ENCODE measurements at regions not wholly inside any gene's neighbourhood (a gene's known extent, or its start where the extent isn't known, plus 50 kb on each side); places are given as distances from the start of the nearest gene placed in this dataset.
"Not testable (repeated sequence)": the region's sequence is repeated elsewhere in the genome, so short reads cannot be mapped to it uniquely, and the experiment has no call there.

GRCh38 chr6:140201787-140202458 lies 827.5 kb upstream of the CITED2 start:
- ATAC-seq (no peak), DNase-seq (ENCODE audit: low spot score) (no peak)

GRCh38 chr6:140193269-140193668 lies 818.8 kb upstream of the CITED2 start:
- DNase-seq (ENCODE audit: low spot score) (no peak), ATAC-seq (no peak)

GRCh38 chr6:140192018-140192417 lies 817.6 kb upstream of the CITED2 start:
- ATAC-seq, result no peak
- no peak for DNase-seq (ENCODE audit: low spot score)

- ATAC-seq; DNase-seq (ENCODE audit: low spot score): not testable (repeated sequence)
These were observed 814.8 kb upstream of the CITED2 start for GRCh38 chr6:140189263-140189662.

- ATAC-seq (no peak), DNase-seq (ENCODE audit: low spot score) (no peak)
These were observed 811.5 kb upstream of the CITED2 start for GRCh38 chr6:140185991-140186390.

GRCh38 chr6:140183881-140184280 lies 809.4 kb upstream of the CITED2 start:
- no peak for DNase-seq (ENCODE audit: low spot score)

GRCh38 chr6:140182821-140183220 lies 808.4 kb upstream of the CITED2 start:
- no peak for ATAC-seq

More at GRCh38 chr6:140183881-140184280, 809.4 kb upstream of the CITED2 start:
- no peak for ATAC-seq

GRCh38 chr6:140181876-140182275 lies 807.4 kb upstream of the CITED2 start:
- ATAC-seq (no peak), DNase-seq (ENCODE audit: low spot score) (no peak)

More at GRCh38 chr6:140182821-140183220, 808.4 kb upstream of the CITED2 start:
- DNase-seq (ENCODE audit: low spot score), result no peak

- DNase-seq (ENCODE audit: low spot score), result no peak
- no peak for ATAC-seq
These were observed 805.9 kb upstream of the CITED2 start for GRCh38 chr6:140180306-140180705.

- no peak for ATAC-seq
- DNase-seq (ENCODE audit: low spot score), result no peak
These were observed 804.5 kb upstream of the CITED2 start for GRCh38 chr6:140178935-140179334.

- no peak for DNase-seq (ENCODE audit: low spot score)
- ATAC-seq, result no peak
These were observed 804.1 kb upstream of the CITED2 start for GRCh38 chr6:140178520-140178919.

GRCh38 chr6:140176306-140176705 lies 801.9 kb upstream of the CITED2 start:
- no peak for ATAC-seq
- DNase-seq (ENCODE audit: low spot score), result no peak

GRCh38 chr6:140175486-140175885 lies 801.0 kb upstream of the CITED2 start:
- ATAC-seq (no peak), DNase-seq (ENCODE audit: low spot score) (no peak)

- DNase-seq (ENCODE audit: low spot score) (no peak), ATAC-seq (no peak)
These were observed 800.1 kb upstream of the CITED2 start for GRCh38 chr6:140174524-140174923.

- ATAC-seq (no peak), DNase-seq (ENCODE audit: low spot score) (no peak)
These were observed 793.9 kb upstream of the CITED2 start for GRCh38 chr6:140168365-140168764.

- DNase-seq (ENCODE audit: low spot score) (no peak), ATAC-seq (no peak)
These were observed 786.5 kb upstream of the CITED2 start for GRCh38 chr6:140160909-140161308.

GRCh38 chr6:140160494-140160893 lies 786.0 kb upstream of the CITED2 start:
- ATAC-seq (no peak), DNase-seq (ENCODE audit: low spot score) (no peak)

- DNase-seq (ENCODE audit: low spot score) (no peak), ATAC-seq (no peak)
These were observed 781.7 kb upstream of the CITED2 start for GRCh38 chr6:140156131-140156530.

- no peak for DNase-seq (ENCODE audit: low spot score)
- no peak for ATAC-seq
These were observed 781.1 kb upstream of the CITED2 start for GRCh38 chr6:140155451-140156126.

GRCh38 chr6:140153703-140154102 lies 779.3 kb upstream of the CITED2 start:
- ATAC-seq, result no peak
- DNase-seq (ENCODE audit: low spot score), result no peak

- DNase-seq (ENCODE audit: low spot score); ATAC-seq: not testable (repeated sequence)
These were observed 773.7 kb upstream of the CITED2 start for GRCh38 chr6:140147825-140148814.

Data from left lobe of liver (tissue), 2 donors.